ENCODE measurements at regions not wholly inside any gene's neighbourhood (a gene's known extent, or its start where the extent isn't known, plus 50 kb on each side); places are given as distances from the start of the nearest gene placed in this dataset.
"Not testable (repeated sequence)": the region's sequence is repeated elsewhere in the genome, so short reads cannot be mapped to it uniquely, and the experiment has no call there.

DNA sequence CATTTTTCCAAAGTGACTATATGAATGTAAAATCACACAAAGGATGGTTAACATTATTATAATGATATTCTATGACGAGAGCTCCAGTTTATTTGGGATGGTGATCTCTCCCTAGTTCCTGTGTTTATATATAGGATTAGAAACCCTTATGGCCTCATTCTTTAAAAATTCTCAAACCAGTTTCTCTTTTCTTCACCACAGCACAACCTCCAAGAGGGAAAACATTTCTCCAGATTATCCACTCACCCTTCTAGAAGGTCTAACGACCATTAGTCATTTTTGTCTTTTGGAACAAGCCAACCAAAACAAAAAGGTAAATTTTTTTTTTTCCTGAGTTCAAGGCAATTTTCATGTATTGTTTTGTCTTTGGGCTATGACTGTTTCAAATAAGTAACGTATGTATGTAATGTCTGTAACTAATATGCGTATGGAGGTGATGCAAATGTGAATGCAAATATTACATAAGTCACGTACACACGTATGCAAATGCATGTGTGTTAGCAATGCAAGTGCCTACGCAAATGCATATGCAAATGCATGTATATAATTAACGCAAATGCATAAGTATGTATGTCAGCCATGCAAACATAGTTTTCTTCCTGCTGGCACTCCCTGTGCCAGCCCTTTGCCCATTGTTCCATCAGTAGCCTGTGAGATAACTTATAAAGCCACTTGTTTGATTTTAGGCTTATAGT, 72.5 kb upstream of the MORC3 start:
- DNase-seq, result no peak

DNA sequence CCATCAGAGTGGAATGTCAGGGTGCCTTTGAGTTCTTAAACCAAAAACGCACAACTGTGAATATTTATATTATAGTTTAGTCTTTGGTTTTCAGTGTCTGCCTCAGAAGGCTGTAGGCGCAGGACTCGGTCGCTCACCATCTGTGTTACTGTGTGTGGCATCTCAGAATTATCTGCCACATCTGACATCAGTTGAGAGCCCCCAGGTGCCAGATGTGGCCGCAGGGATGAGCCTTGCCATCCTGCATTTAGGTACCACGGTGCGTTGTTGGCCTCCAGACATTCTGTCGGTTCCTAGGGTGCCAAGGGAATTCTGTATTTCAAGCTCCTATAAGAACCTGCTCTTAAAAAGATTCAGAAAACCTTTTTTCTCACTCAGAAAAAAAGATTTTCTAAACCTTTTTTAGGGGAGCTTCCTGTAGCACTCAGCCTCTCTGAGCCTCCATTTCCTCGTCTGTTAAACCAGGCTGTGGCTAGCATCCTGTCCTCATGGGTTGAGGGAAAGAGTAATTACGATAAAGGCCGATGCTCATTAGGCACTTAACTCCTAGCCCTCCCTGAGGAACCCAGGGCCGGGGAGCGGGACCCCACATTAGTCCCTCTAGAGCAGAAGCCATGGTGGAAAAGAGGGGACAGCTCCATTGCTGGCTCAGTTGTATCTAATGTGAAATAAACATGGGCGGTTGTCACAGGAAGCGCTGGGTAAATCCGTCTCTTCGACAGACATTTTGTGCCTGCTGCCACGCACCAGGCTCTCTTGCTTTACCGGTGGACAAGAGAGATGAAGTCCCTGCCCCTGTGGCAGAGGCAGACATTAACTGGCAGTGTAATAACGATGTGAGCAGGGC, 70.2 kb upstream of the MORC3 start:
- no peak for DNase-seq

DNA sequence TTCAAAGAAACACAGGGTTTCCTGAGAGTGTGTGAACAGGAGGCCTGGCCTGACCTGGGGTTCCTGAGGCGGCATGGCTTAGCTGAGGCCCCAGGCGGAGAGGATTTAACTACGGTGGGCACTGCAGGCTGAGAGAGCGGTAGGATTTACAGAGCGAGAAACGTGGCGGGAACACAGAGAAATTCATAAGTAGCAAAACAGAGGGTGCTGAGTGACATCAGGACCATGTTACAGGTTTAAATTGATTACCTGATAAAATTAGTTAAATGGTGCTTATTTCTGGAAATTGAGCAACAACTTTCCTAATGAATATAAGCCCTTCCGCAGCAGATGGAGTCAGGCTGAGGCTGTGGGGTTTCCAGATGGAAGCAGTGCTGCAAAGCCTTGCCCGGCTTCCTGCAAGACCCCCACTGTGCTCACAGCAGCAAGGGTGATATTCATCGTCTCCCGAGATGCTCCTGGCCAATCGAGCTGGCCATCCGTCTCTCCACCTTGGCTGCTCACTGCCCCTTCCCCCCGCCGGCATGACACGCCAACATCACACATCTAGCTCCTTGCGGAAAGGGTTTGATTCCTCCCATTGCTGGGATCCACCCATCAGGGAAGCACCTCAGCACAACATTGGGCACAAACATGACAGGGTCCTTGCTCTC, 69.4 kb upstream of the MORC3 start:
- no peak for DNase-seq

DNA sequence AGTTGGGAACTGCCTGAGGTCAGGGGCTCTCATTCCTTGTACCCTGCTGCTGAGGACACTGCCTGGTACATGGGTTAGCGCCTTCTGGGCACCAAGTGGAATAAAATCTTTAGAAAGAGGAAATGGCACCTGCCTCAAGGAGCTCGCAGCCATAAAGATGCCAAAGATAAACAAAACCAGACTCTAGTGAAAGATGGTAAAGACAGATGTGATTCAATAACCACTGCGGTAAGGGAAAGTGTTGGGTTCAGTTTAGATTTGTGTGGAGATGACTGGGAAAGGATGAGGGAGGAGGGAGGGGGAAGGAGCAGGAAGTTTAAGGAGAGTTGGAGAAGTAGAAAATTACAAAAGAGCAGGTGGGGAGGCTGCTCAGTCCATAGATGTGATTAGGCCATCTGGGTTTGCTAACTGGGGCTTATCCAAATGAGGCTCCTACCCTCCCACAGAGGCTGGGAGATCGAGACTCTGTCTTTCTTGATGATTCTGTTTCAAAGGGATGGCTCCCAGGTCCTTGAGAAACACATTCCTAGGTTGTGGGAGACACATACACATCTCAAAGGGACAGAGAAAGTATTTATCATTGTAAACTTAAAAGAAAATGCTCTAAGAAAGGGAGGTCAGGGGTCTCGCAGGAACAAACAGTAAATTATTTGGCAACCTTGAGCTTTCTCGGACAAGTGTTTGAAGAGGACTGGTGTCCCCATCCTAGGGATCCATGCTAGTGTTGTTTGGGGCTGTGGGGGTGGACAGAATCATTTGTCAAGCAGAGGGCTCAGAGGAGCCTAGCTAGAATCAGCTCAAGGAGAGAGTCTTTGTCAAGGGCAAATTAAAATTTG, 65.7 kb upstream of the MORC3 start:
- DNase-seq, result no peak

DNA sequence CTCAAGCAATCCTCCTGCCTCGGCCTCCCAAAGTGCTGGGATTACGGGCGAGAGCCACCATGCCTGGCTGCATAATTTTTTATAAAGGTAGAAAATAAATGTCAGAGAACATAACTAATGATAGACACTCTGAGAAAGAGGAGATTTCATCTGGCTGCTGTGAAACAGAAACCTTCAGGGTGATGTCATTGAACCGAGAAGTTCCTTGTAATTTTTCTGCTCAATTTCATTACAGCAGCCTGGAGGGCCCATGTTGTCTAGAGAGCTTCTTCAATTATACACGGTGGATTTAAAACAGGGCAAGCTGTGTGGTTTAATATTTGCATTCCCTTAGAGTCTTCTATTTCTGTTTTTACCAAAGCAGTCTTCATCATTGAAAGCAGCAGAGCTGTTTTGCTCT, 64.3 kb upstream of the MORC3 start:
- DNase-seq, result no peak

DNA sequence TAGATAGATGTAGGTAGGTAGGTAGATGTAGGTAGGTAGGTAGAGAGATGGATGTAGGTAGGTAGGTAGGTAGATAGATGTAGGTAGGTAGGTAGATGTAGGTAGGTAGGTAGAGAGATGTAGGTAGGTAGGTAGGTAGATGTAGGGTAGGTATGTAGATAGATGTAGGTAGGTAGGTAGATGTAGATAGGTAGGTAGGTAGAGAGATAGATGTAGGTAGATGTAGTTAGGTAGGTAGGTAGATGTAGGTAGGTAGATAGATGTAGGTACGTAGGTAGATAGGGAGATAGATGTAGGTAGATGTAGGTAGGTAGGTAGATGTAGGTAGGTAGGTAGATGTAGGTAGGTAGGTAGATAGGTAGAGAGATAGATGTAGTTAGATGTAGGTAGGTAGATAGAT, 62.3 kb upstream of the MORC3 start:
- DNase-seq, result no peak

DNA sequence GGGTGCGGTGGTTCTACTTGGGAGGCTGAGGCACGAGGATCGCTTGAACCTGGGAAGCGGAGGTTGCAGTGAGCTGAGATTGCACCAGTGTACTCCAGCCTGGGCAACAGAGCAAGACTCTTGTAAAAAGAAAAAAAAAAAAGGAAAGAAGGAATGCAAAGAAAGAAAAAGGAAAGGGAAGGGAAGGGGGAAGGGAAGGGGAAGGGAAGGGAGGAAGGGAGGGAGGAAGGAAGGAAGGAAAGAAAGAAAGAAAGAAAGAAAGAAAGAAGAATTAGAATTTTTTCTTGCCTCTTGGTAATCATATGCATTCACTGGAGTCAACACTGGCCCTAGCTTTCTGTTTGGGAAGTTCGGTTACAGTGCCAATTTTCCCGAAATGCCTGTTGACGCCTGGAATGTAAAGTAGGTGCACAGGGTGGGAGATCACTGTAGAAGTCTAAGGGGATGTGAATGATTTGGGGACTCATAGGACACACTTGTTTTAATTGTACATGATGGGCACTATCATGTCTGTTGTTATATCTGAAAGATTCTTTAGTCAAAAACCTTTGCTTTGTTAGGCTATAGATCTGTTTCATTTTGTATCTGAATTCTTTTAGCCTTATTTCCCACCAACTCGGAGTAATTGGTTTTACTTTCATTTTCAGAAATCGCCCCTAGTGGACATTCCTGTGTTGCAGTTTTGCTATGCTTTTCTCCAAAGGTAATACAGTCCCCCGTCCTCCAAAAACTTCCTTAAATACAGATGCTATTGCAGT, 59.8 kb upstream of the MORC3 start:
- peak in 1 of 4 experiments; percentile 4 for DNase-seq

DNA sequence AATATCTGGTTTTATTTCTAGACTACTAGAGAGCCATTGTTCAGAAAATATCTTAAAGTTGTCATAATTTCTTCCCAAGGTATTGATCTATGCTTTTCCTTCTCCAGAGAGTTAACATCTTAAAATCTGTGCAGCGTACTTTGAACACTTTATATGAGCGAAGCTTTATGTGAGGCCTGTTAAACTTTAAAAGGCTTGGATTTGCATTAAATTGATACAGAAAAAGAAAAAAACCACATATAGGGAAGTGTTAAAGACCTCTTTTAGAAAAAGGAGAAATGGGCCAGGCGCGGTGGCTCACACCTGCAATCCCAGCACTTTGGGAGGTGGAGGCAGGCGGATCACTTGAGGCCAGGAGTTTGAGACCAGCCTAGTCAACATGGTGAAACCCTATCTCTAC, 59.2 kb upstream of the MORC3 start:
- DNase-seq, result no peak

DNA sequence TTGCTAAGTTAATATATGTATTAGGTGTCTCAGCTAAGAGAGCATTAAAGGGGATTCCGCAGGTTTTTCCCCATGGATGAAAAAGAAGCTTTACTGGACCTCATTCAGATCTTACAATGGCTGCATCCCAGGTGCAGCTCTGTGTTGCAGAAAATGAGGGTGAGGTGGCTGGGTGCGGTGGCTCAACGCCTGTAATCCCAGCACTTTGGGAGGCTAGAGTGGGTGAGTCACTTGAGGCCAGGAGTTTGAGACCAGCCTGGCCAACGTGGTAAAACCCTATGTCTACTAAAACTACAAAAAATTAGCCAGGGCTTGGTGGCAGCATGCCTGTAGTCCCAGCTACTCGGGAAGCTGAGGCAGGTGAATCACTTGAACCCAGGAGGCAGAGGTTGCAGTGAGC, 58.5 kb upstream of the MORC3 start:
- DNase-seq, result no peak

DNA sequence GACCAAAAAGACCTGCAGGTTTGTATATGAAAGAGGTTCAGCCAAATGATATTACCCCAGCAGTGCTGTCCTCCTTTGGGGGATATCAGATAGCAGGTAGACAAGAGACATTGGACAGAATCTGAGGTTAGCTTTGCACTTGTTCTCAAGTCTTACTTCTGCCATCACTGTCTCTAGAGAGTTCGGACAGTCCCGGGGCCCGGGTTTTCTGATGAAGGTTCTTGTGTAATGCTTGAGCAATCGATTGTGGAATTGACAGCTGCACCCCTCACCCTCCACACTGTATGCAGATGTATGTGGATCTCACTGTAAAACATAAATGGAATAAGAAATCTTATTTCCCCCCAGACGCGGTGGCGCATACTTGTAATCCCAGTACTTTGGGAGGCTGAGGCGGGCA, 56.2 kb upstream of the MORC3 start:
- DNase-seq, result no peak

DNA sequence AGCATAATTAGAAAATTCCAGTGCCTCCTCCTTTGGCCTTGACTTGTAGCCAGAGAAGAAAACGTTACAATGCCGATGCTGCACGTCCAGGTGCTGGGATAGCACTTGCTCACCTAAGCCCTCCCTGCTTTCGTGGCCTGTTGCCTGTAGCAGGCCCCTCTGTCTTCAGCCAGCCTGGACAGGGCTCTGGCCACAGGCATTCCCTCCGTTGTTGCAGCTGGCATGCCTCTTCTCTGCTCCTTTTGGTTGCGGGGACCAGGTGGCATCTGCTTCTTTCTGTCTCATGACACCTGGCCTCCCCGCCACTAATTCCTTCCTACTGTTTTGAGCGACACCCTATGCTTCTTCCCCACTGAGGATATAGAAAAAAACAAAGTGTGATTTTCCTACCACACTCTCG, 54.6 kb upstream of the MORC3 start:
- no peak for DNase-seq

DNA sequence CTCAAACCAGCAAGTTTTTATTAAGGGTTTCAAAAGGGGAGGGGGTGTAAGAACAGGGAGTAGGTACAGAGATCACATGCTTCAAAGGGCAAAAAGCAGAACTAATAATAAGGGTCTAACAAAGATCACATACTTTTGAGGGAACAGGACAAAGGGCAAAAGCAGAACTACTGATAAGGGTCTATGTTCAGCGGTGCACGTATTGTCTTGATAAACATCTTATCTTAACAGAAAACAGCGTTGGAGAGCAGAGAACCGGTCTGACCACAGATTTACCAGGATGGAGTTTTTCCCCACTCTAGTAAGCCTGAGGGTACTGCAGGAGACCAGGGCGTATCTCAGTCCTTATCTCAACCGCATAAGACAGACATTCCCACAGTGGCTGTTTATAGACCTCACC, 52.2 kb upstream of the MORC3 start:
- DNase-seq, result not testable (repeated sequence)

DNA sequence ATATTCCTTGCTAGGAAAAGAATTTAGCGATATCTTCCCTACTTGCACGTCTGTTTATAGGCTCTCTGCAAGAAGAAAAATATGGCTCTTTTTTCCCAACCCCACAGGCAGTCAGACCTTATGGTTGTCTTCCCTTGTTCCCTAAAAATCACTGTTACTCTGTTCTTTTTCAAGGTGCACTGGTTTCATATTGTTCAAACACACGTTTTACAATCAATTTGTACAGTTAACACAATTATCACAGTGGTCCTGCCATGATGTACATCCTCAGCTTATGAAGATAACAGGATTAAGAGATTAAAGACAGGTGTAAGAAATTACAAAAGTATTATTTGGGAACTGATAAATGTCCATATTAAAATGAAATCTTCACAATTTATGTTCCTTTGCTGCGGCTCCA, 51.7 kb upstream of the MORC3 start:
- DNase-seq, result not testable (repeated sequence)
